CD14-positive monocyte (primary cell): ENCODE measurements at regions not wholly inside any gene's neighbourhood (a gene's known extent, or its start where the extent isn't known, plus 50 kb on each side); places are given as distances from the start of the nearest gene placed in this dataset.

Source experiments
- DNase-seq, 3 donors: peaks; one replicate each; pipeline ENCODE4 v3.0.0-alpha.2; 2011 to 2022
- H2AFZ ChIP-seq: 2 replicates; pipeline ENCODE4 v1.6.0; 2012; ENCODE audit warnings: mild to moderate bottlenecking, low read depth, low read length, inconsistent platforms; ENCODE audit not compliant: insufficient read depth, poor library complexity, severe bottlenecking
- H3K27ac ChIP-seq, 2 donors: 1 replicate in 1 of 2; 2 replicates in 1 of 2; pipeline ENCODE4 v1.5.1; 2012 to 2013; ENCODE audit warnings: low read length in 2 of 2, control low read depth in 1 of 2, inconsistent platforms in 1 of 2, low read depth in 1 of 2, mild to moderate bottlenecking in 1 of 2
- H3K27me3 ChIP-seq, 2 donors: one replicate each; pipeline versions ENCODE4 v1.6.0 to v1.6.1; 2011 to 2013; ENCODE audit warnings: low read length in 2 of 2; ENCODE audit not compliant: control insufficient read depth in 2 of 2, insufficient read depth in 2 of 2
- H3K36me3 ChIP-seq, 2 donors: replicated peaks in 1 of 2; 1 replicate in 1 of 2; 2 replicates in 1 of 2; pipeline versions ENCODE4 v1.5.1 to v1.6.1; 2012 to 2013; ENCODE audit warnings: low read length in 2 of 2, control low read depth in 1 of 2, inconsistent platforms in 1 of 2, mild to moderate bottlenecking in 1 of 2; ENCODE audit not compliant: insufficient read depth in 2 of 2, control insufficient read depth in 1 of 2
- H3K4me1 ChIP-seq, 2 donors: 1 replicate in 1 of 2; 2 replicates in 1 of 2; pipeline versions ENCODE4 v1.5.1 to v1.6.1; 2012 to 2013; ENCODE audit warnings: low read length in 2 of 2, control low read depth in 1 of 2, inconsistent platforms in 1 of 2, mild to moderate bottlenecking in 1 of 2, moderate library complexity in 1 of 2; ENCODE audit not compliant: insufficient read depth in 2 of 2, control insufficient read depth in 1 of 2
- H3K4me2 ChIP-seq: replicated peaks from 2 replicates; pipeline ENCODE3; 2012; ENCODE audit warnings: low read length, moderate library complexity, mild to moderate bottlenecking; ENCODE audit not compliant: poor library complexity, severe bottlenecking; ENCODE audit errors: extremely low read depth
- H3K4me3 ChIP-seq, 3 experiments: fragments of 200-600 bp in 1 of 3; sonication (generic) in 1 of 3; replicated peaks in 1 of 3; 1 replicate in 2 of 3; 2 replicates in 1 of 3; pipeline ENCODE4 v1.5.1; 2011 to 2013; ENCODE audit warnings: low read length in 3 of 3, mild to moderate bottlenecking in 3 of 3, control low read depth in 2 of 3, low read depth in 2 of 3, inconsistent platforms in 1 of 3, moderate library complexity in 1 of 3
- H3K79me2 ChIP-seq: 2 replicates; pipeline ENCODE4 v1.6.0; 2012; ENCODE audit warnings: mild to moderate bottlenecking, control low read depth, inconsistent platforms, low read length, moderate library complexity; ENCODE audit not compliant: insufficient read depth
- H3K9ac ChIP-seq: 2 replicates; pipeline ENCODE4 v1.6.0; 2017; ENCODE audit warnings: low read length, mild to moderate bottlenecking; ENCODE audit not compliant: insufficient read depth, poor library complexity, severe bottlenecking
- H3K9me3 ChIP-seq, 2 donors: replicated peaks in 1 of 2; 1 replicate in 1 of 2; 2 replicates in 1 of 2; pipeline versions ENCODE4 v1.5.1 to v1.6.1; 2012 to 2013; ENCODE audit warnings: low read length in 2 of 2, control low read depth in 1 of 2; ENCODE audit not compliant: control insufficient read depth in 1 of 2, insufficient read depth in 1 of 2
- H4K20me1 ChIP-seq: 2 replicates; pipeline ENCODE4 v1.6.0; 2012; ENCODE audit warnings: mild to moderate bottlenecking, low read length, control low read depth, moderate library complexity; ENCODE audit not compliant: insufficient read depth
- H3K27ac Mint-ChIP-seq, 7 donors: one replicate each; pipeline ENCODE4 v1.8.0; 2020; ENCODE audit warnings: mild to moderate bottlenecking in 7 of 7, mixed read lengths in 7 of 7, moderate library complexity in 6 of 7, inconsistent platforms in 2 of 7
- H3K27me3 Mint-ChIP-seq, 3 donors: one replicate each; pipeline ENCODE4 v1.8.0; 2021 to 2022; ENCODE audit warnings: low read depth in 3 of 3, mild to moderate bottlenecking in 3 of 3, mixed read lengths in 3 of 3, moderate library complexity in 3 of 3, inconsistent platforms in 1 of 3
- H3K36me3 Mint-ChIP-seq, 2 donors: one replicate each; pipeline ENCODE4 v1.8.0; 2020; ENCODE audit warnings: mixed read lengths in 2 of 2, inconsistent platforms in 1 of 2, mild to moderate bottlenecking in 1 of 2
- H3K4me1 Mint-ChIP-seq: one replicate; pipeline ENCODE4 v1.8.0; 2020; ENCODE audit warnings: mild to moderate bottlenecking, mixed read lengths
- H3K4me3 Mint-ChIP-seq, 2 donors: one replicate each; pipeline ENCODE4 v1.8.0; 2020; ENCODE audit warnings: mild to moderate bottlenecking in 2 of 2, mixed read lengths in 2 of 2, moderate library complexity in 1 of 2
- H3K9me3 Mint-ChIP-seq, 7 donors: one replicate each; pipeline ENCODE4 v1.8.0; 2020 to 2022; ENCODE audit warnings: mixed read lengths in 7 of 7, mild to moderate bottlenecking in 6 of 7, moderate library complexity in 6 of 7, inconsistent platforms in 2 of 7
- CTCF ChIP-seq: fragments of 200-600 bp; IDR thresholded peaks from one replicate; pipeline ENCODE4 v1.8.0; 2022; ENCODE audit warnings: antibody characterized with exemption, mild to moderate bottlenecking
- WGBS: methylation state at CpG from one replicate; pipeline ENCODE4 v1.1.5; 2013; ENCODE audit warnings: missing lambda C conversion rate; ENCODE audit not compliant: insufficient coverage; 5-methylcytosine and 5-hydroxymethylcytosine counted together
- intact Hi-C, 2 donors: fragments of 100-400 bp; cut with micrococcal nuclease; formaldehyde crosslinking; loops; one replicate each; pipeline versions ENCODE4 v1.15.0 to v1.15.1; 2023

- Histone ChIP-seq H3K4me3 (no peak overlapping the region), H3K4me1 (peaks cover 0 to 10% of the 10 kb centered on the region in 2 donors), H2AFZ (no peak overlapping the region), H3K27ac (no peak overlapping the region), H3K9ac (no peak overlapping the region), H3K9me3 (peaks cover 0 to 6% of the 10 kb centered on the region in 2 donors), H3K79me2 (no peaks in the 10 kb centered on the region), H3K27me3 (peaks cover 0 to 5% of the 10 kb centered on the region in 2 donors), H3K4me2 (no peak overlapping the region), H3K36me3 (no peaks in the 10 kb centered on the region), H4K20me1 (no peaks in the 10 kb centered on the region)
- no peaks in the 10 kb centered on the region for H3K36me3 Mint-ChIP-seq
- WGBS = 100% methylated on average over 2 of the region's 2 CpGs
- DNase-seq = no peak
- H3K4me3 Mint-ChIP-seq = no peak overlapping the region
- no peak for TF ChIP-seq CTCF
- H3K9me3 Mint-ChIP-seq = peaks cover 0 to 18% (median 6%) of the 10 kb centered on the region in 7 donors
- intact Hi-C loops = no loop called here
- H3K27ac Mint-ChIP-seq = no peak overlapping the region
- peaks cover 2 to 5% (median 5%) of the 10 kb centered on the region in 3 donors for H3K27me3 Mint-ChIP-seq
- H3K4me1 Mint-ChIP-seq = peaks cover 9% of the 10 kb centered on the region
Observed at GRCh38 chr3:193014902-193015301, 97.2 kb upstream of the MB21D2 start.

- Histone ChIP-seq H3K9ac (no peak overlapping the region), H3K27me3 (peaks cover 0 to 5% of the 10 kb centered on the region in 2 donors), H3K4me2 (no peak overlapping the region), H3K4me1 (peaks cover 0 to 10% of the 10 kb centered on the region in 2 donors), H3K4me3 (no peak overlapping the region), H3K36me3 (no peaks in the 10 kb centered on the region), H3K79me2 (no peaks in the 10 kb centered on the region), H2AFZ (no peak overlapping the region), H3K27ac (no peak overlapping the region), H4K20me1 (no peaks in the 10 kb centered on the region), H3K9me3 (peaks cover 0 to 6% of the 10 kb centered on the region in 2 donors)
- whole genome bisulfite sequencing = 9% methylated on average over 6 of the region's 7 CpGs
- Mint-ChIP-seq H3K4me3 (no peak overlapping the region), H3K9me3 (peaks cover 0 to 18% (median 6%) of the 10 kb centered on the region in 7 donors), H3K36me3 (no peaks in the 10 kb centered on the region), H3K27ac (peak overlapping the region in 2 of 7 donors; percentile 15 to 74), H3K27me3 (peaks cover 2 to 5% (median 2%) of the 10 kb centered on the region in 3 donors), H3K4me1 (peaks cover 9% of the 10 kb centered on the region)
- DNase-seq = peak in 2 of 3 donors; percentile 2 to 31
- TF ChIP-seq CTCF = no peak
- intact Hi-C loops = no loop called here
Observed at GRCh38 chr3:193016437-193016901, 98.8 kb upstream of the MB21D2 start.
